ENCODE measurements at regions not wholly inside any gene's neighbourhood (a gene's known extent, or its start where the extent isn't known, plus 50 kb on each side); places are given as distances from the start of the nearest gene placed in this dataset.

DNA sequence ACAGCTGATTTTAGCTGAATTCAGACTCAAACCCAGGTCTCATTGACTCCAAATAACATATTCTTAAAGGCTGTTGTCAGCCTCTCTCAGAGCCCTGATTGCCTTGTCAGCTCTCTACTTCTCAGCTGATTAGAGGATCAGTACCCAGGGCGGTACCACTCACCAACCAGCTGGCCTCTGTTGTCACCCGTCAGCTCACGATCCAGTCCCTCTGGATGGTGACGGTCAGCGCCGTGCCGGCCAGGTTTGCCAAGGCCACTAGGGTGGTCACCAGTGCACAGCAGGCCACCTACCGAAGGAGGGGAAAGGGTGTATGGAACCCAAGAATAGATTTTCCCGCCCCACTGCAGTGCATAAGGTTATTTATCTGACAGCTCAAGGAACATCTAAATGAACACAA is 52.3 kb upstream of the TOMM7 start:
- no peak overlapping the region for H3K27ac ChIP-seq (ENCODE audit: low read length)
- no peaks in the 10 kb centered on the region for H3K9me3 ChIP-seq (ENCODE audit: low read length)
- H2AFZ ChIP-seq (ENCODE audit: low read depth, low read length) = peak overlapping the region; percentile 43
- no peaks in the 10 kb centered on the region for H3K79me2 ChIP-seq (replicated peaks; ENCODE audit: insufficient read depth, low read length)
- no peak overlapping the region for H3K9ac ChIP-seq (ENCODE audit: low read length)
- no peak overlapping the region for H3K4me2 ChIP-seq (ENCODE audit: low read length)
- H3K27me3 ChIP-seq (ENCODE audit: insufficient read depth, low read depth, low read length) = no peaks in the 10 kb centered on the region
- no peaks in the 10 kb centered on the region for H3K36me3 ChIP-seq (ENCODE audit: insufficient read depth, low read length)
- H3K4me3 ChIP-seq (ENCODE audit: low read length) = no peak overlapping the region
- no peaks in the 10 kb centered on the region for H4K20me1 ChIP-seq (ENCODE audit: insufficient read depth)
- TF ChIP-seq MXI1 (conservative IDR thresholded peaks at IDR 0.05; ENCODE audit: poor library complexity, severe bottlenecking) = no peak
- no peak for TF ChIP-seq EP300 (conservative IDR thresholded peaks at IDR 0.05; ENCODE audit: poor library complexity, severe bottlenecking)
- TF ChIP-seq TAF1 (IDR thresholded peaks at IDR 0.05; ENCODE audit: low read depth) = no peak
- no peak for TF ChIP-seq SMC3 (conservative IDR thresholded peaks at IDR 0.05; ENCODE audit: poor library complexity)
- TF ChIP-seq RAD21 (conservative IDR thresholded peaks at IDR 0.05) = no peak
- no peak for TF ChIP-seq EZH2 (IDR thresholded peaks at IDR 0.05; ENCODE audit: borderline replicate concordance, insufficient read depth, low read length, poor library complexity, severe bottlenecking)
- TF ChIP-seq, protein P1, sequence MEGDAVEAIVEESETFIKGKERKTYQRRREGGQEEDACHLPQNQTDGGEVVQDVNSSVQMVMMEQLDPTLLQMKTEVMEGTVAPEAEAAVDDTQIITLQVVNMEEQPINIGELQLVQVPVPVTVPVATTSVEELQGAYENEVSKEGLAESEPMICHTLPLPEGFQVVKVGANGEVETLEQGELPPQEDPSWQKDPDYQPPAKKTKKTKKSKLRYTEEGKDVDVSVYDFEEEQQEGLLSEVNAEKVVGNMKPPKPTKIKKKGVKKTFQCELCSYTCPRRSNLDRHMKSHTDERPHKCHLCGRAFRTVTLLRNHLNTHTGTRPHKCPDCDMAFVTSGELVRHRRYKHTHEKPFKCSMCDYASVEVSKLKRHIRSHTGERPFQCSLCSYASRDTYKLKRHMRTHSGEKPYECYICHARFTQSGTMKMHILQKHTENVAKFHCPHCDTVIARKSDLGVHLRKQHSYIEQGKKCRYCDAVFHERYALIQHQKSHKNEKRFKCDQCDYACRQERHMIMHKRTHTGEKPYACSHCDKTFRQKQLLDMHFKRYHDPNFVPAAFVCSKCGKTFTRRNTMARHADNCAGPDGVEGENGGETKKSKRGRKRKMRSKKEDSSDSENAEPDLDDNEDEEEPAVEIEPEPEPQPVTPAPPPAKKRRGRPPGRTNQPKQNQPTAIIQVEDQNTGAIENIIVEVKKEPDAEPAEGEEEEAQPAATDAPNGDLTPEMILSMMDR (IDR thresholded peaks at IDR 0.05; ENCODE audit: poor library complexity, severe bottlenecking) = no peak
- TF ChIP-seq POLR2AphosphoS5 (IDR thresholded peaks at IDR 0.05) = no peak
- TF ChIP-seq, protein P2, sequence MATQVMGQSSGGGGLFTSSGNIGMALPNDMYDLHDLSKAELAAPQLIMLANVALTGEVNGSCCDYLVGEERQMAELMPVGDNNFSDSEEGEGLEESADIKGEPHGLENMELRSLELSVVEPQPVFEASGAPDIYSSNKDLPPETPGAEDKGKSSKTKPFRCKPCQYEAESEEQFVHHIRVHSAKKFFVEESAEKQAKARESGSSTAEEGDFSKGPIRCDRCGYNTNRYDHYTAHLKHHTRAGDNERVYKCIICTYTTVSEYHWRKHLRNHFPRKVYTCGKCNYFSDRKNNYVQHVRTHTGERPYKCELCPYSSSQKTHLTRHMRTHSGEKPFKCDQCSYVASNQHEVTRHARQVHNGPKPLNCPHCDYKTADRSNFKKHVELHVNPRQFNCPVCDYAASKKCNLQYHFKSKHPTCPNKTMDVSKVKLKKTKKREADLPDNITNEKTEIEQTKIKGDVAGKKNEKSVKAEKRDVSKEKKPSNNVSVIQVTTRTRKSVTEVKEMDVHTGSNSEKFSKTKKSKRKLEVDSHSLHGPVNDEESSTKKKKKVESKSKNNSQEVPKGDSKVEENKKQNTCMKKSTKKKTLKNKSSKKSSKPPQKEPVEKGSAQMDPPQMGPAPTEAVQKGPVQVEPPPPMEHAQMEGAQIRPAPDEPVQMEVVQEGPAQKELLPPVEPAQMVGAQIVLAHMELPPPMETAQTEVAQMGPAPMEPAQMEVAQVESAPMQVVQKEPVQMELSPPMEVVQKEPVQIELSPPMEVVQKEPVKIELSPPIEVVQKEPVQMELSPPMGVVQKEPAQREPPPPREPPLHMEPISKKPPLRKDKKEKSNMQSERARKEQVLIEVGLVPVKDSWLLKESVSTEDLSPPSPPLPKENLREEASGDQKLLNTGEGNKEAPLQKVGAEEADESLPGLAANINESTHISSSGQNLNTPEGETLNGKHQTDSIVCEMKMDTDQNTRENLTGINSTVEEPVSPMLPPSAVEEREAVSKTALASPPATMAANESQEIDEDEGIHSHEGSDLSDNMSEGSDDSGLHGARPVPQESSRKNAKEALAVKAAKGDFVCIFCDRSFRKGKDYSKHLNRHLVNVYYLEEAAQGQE (IDR thresholded peaks at IDR 0.05; ENCODE audit: borderline replicate concordance) = no peak
- H3K9me2 ChIP-seq (ENCODE audit: insufficient read depth, low read length) = no peaks in the 10 kb centered on the region
- no peaks in the 10 kb centered on the region for H3F3A ChIP-seq (ENCODE audit: insufficient read depth, low read length, poor library complexity, severe bottlenecking)

All from neural cell (in vitro differentiated cells).